ENCODE measurements at regions not wholly inside any gene's neighbourhood (a gene's known extent, or its start where the extent isn't known, plus 50 kb on each side); places are given as distances from the start of the nearest gene placed in this dataset.

DNA sequence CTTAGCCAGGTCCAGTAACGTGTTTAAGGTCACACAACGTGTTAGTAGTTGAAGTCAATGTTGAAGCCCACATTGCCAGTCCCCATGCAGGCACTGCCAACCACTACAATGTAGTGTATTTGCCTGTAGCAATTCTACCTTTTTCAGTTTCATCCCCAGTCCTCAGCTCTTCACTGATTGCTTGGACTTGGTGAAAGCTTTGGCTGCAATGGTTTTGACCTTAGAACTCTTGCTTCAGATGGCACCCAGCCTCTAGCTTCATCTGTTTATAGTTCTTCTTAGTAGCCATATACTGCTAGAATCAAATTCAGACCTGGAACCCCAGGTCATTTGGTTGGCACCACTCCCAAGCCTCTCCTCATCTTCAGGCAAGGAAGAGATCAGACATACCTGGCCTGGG lies 345.4 kb upstream of the SEMA6D start:
- TF ChIP-seq, protein P1, sequence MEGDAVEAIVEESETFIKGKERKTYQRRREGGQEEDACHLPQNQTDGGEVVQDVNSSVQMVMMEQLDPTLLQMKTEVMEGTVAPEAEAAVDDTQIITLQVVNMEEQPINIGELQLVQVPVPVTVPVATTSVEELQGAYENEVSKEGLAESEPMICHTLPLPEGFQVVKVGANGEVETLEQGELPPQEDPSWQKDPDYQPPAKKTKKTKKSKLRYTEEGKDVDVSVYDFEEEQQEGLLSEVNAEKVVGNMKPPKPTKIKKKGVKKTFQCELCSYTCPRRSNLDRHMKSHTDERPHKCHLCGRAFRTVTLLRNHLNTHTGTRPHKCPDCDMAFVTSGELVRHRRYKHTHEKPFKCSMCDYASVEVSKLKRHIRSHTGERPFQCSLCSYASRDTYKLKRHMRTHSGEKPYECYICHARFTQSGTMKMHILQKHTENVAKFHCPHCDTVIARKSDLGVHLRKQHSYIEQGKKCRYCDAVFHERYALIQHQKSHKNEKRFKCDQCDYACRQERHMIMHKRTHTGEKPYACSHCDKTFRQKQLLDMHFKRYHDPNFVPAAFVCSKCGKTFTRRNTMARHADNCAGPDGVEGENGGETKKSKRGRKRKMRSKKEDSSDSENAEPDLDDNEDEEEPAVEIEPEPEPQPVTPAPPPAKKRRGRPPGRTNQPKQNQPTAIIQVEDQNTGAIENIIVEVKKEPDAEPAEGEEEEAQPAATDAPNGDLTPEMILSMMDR (IDR thresholded peaks at IDR 0.05): no peak
- no peak for TF ChIP-seq POLR2A (IDR thresholded peaks at IDR 0.05)

Measured in lower leg skin (tissue), 3 donors.